ENCODE measurements at regions not wholly inside any gene's neighbourhood (a gene's known extent, or its start where the extent isn't known, plus 50 kb on each side); places are given as distances from the start of the nearest gene placed in this dataset.

GRCh38 chr2:122532072-122532344 is 776.6 kb downstream of the TSN start:
- peaks cover 3% of the 10 kb centered on the region for H3K4me1 ChIP-seq (ENCODE audit: control insufficient read depth, insufficient read depth, low read length)

DNA sequence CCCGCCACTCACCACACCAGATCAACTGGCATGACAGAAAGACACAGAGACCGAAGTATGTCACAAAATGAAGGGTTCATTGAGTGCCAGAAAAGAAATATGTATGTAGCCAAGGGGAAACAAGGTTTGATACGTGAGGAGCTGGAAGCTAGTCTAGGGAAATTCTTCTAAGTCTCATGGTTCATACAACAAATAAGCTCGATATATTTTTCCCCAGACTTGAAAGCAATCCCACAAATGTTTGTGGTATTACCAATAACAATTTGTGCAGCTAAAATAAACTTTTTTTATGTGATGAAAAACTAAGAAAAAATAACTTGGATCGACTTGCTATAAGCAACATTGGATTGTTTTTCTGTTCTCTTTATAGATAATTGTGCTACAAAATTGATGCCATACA is 777.0 kb downstream of the TSN start:
- Histone ChIP-seq H3K4me1 (ENCODE audit: control insufficient read depth, insufficient read depth, low read length) (peaks cover 3% of the 10 kb centered on the region), H3K4me3 (ENCODE audit: low read length) (no peak overlapping the region), H3K36me3 (ENCODE audit: control insufficient read depth, insufficient read depth, low read length) (no peaks in the 10 kb centered on the region), H3K9ac (ENCODE audit: low read length) (no peak overlapping the region), H3K27me3 (ENCODE audit: control insufficient read depth, insufficient read depth, low read length) (no peaks in the 10 kb centered on the region), H3K27ac (ENCODE audit: low read depth, low read length) (no peak overlapping the region)

More at GRCh38 chr2:122532072-122532344, 776.6 kb downstream of the TSN start:
- no peaks in the 10 kb centered on the region for H3K27me3 ChIP-seq (ENCODE audit: control insufficient read depth, insufficient read depth, low read length)
- H3K27ac ChIP-seq (ENCODE audit: low read depth, low read length), result no peak overlapping the region
- no peak overlapping the region for H3K9ac ChIP-seq (ENCODE audit: low read length)
- no peak overlapping the region for H3K4me3 ChIP-seq (ENCODE audit: low read length)
- no peaks in the 10 kb centered on the region for H3K36me3 ChIP-seq (ENCODE audit: control insufficient read depth, insufficient read depth, low read length)

- Histone ChIP-seq H3K9ac (ENCODE audit: low read length) (no peak overlapping the region), H3K27ac (ENCODE audit: low read depth, low read length) (no peak overlapping the region), H3K4me3 (ENCODE audit: low read length) (no peak overlapping the region), H3K36me3 (ENCODE audit: control insufficient read depth, insufficient read depth, low read length) (no peaks in the 10 kb centered on the region), H3K4me1 (ENCODE audit: control insufficient read depth, insufficient read depth, low read length) (peaks cover under 1% of the 10 kb centered on the region), H3K27me3 (ENCODE audit: control insufficient read depth, insufficient read depth, low read length) (no peaks in the 10 kb centered on the region)
These were observed 780.6 kb downstream of the TSN start for GRCh38 chr2:122535960-122536505.

DNA sequence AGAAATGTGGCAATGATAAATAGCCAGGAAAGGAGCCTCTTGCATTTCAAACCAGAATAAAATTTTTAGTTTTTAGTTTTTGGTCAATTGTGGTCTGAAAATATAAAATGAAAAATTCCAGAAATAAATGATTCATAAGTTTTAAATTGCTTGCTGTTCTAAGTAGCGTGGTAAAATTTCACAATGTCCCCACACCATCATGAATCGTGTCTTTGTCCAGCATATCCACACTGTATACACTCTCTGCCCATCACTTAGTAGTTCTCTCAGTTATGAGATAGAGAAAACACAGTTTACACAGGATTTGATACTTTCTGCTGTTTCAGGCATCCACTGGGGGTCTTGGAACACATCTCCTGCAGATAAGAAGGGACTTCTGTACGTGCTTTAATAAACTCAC is 783.9 kb downstream of the TSN start:
- H3K4me3 ChIP-seq (ENCODE audit: low read length), result no peak overlapping the region
- no peaks in the 10 kb centered on the region for H3K27me3 ChIP-seq (ENCODE audit: control insufficient read depth, insufficient read depth, low read length)
- H3K27ac ChIP-seq (ENCODE audit: low read depth, low read length), result no peak overlapping the region
- H3K4me1 ChIP-seq (ENCODE audit: control insufficient read depth, insufficient read depth, low read length), result no peaks in the 10 kb centered on the region
- no peak overlapping the region for H3K9ac ChIP-seq (ENCODE audit: low read length)
- no peaks in the 10 kb centered on the region for H3K36me3 ChIP-seq (ENCODE audit: control insufficient read depth, insufficient read depth, low read length)

- H3K4me3 ChIP-seq (ENCODE audit: low read length), result no peak overlapping the region
- H3K27ac ChIP-seq (ENCODE audit: low read depth, low read length), result no peak overlapping the region
- H3K9ac ChIP-seq (ENCODE audit: low read length), result no peak overlapping the region
- no peaks in the 10 kb centered on the region for H3K36me3 ChIP-seq (ENCODE audit: control insufficient read depth, insufficient read depth, low read length)
- H3K4me1 ChIP-seq (ENCODE audit: control insufficient read depth, insufficient read depth, low read length), result no peaks in the 10 kb centered on the region
- no peaks in the 10 kb centered on the region for H3K27me3 ChIP-seq (ENCODE audit: control insufficient read depth, insufficient read depth, low read length)
These were observed 784.5 kb downstream of the TSN start for GRCh38 chr2:122539920-122540319.

DNA sequence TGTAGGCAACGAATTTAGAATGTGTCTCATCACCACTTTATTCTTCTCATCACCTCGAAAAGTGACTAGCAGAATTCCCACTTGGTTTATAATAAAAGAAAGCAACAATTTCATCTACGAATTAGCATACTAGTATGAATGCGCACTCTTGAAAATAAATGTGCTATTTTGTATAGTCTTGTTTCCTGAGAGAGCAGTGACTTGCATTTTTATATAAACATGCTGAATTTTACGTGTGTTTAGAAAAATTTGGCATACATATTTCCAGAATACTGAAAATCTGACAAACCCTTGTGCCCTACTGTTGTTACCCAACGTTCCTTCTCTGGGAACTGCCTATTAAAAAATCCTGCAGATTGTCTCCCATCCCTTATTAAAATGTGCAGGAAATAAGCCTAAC is 786.8 kb downstream of the TSN start:
- Histone ChIP-seq H3K4me3 (ENCODE audit: low read length) (no peak overlapping the region), H3K27ac (ENCODE audit: low read depth, low read length) (no peak overlapping the region), H3K4me1 (ENCODE audit: control insufficient read depth, insufficient read depth, low read length) (no peaks in the 10 kb centered on the region), H3K36me3 (ENCODE audit: control insufficient read depth, insufficient read depth, low read length) (no peaks in the 10 kb centered on the region), H3K27me3 (ENCODE audit: control insufficient read depth, insufficient read depth, low read length) (no peaks in the 10 kb centered on the region), H3K9ac (ENCODE audit: low read length) (no peak overlapping the region)

DNA sequence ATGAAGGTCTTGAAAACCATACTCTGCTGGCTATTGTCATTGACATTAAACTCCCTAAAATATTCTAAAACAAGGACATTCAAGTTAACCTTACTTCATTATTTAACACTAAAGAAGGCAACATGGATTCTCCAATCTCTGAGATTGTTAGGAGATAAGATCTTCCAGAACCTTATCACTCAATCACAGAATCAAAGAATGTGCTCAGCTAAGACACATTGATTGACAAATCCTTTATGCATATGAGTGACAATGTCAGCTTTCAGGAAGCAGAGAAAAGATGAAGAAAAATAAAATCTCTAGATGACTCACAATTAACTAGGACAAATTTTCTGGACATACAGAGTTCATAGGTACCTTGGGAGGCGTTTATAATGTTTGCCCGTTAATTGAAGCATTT is 787.2 kb downstream of the TSN start:
- Histone ChIP-seq H3K4me1 (ENCODE audit: control insufficient read depth, insufficient read depth, low read length) (no peaks in the 10 kb centered on the region), H3K4me3 (ENCODE audit: low read length) (no peak overlapping the region), H3K27me3 (ENCODE audit: control insufficient read depth, insufficient read depth, low read length) (no peaks in the 10 kb centered on the region), H3K27ac (ENCODE audit: low read depth, low read length) (no peak overlapping the region), H3K9ac (ENCODE audit: low read length) (no peak overlapping the region), H3K36me3 (ENCODE audit: control insufficient read depth, insufficient read depth, low read length) (no peaks in the 10 kb centered on the region)

DNA sequence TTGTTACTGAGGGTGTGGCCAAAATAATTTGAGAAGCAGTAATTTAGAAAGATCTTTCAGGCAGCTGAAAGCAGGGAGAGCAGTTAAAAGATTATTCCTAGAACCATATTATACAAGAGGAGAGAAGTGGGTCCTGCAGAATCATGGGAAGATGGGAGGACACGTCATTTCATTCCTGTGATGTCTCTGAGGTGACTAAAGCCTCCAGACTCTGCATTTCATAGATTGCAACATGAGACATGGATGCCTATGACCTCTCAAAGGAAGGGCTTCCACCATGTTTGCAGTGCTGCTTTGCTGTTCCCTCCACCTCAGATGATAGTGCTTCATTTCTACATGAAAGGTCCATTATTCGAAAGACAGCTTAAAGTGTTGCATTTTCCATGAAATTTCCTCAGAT is 788.4 kb downstream of the TSN start:
- H3K27me3 ChIP-seq (ENCODE audit: control insufficient read depth, insufficient read depth, low read length), result no peaks in the 10 kb centered on the region
- no peaks in the 10 kb centered on the region for H3K4me1 ChIP-seq (ENCODE audit: control insufficient read depth, insufficient read depth, low read length)
- H3K27ac ChIP-seq (ENCODE audit: low read depth, low read length), result no peak overlapping the region
- H3K4me3 ChIP-seq (ENCODE audit: low read length), result no peak overlapping the region
- no peak overlapping the region for H3K9ac ChIP-seq (ENCODE audit: low read length)
- H3K36me3 ChIP-seq (ENCODE audit: control insufficient read depth, insufficient read depth, low read length), result no peaks in the 10 kb centered on the region

DNA sequence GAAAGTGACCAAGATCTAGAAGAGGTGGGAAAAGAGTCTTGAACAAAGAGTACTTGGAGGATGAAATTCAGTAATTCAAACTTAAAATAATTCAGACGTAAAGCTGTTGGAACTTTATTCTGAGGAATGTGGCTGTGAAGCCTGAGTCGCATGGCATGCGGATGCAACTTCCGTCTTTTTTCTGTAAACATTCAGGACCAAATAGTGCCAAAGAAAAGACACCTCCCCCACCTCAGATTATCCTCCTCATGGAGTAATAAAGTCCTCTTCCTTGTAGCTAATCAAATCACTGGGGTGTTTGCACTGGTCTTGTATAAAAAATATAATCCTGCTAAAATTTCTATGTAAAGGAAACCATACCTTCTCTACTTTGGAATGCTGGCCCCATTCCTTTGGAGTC is 790.4 kb downstream of the TSN start:
- no peaks in the 10 kb centered on the region for H3K4me1 ChIP-seq (ENCODE audit: control insufficient read depth, insufficient read depth, low read length)
- no peak overlapping the region for H3K9ac ChIP-seq (ENCODE audit: low read length)
- no peak overlapping the region for H3K4me3 ChIP-seq (ENCODE audit: low read length)
- H3K27ac ChIP-seq (ENCODE audit: low read depth, low read length), result no peak overlapping the region
- H3K27me3 ChIP-seq (ENCODE audit: control insufficient read depth, insufficient read depth, low read length), result no peaks in the 10 kb centered on the region
- H3K36me3 ChIP-seq (ENCODE audit: control insufficient read depth, insufficient read depth, low read length), result no peaks in the 10 kb centered on the region

GRCh38 chr2:122562775-122563174 is 807.3 kb downstream of the TSN start:
- no peak overlapping the region for H3K9ac ChIP-seq (ENCODE audit: low read length)
- no peak overlapping the region for H3K4me3 ChIP-seq (ENCODE audit: low read length)
- H3K36me3 ChIP-seq (ENCODE audit: control insufficient read depth, insufficient read depth, low read length), result no peaks in the 10 kb centered on the region
- H3K27me3 ChIP-seq (ENCODE audit: control insufficient read depth, insufficient read depth, low read length), result no peaks in the 10 kb centered on the region
- H3K4me1 ChIP-seq (ENCODE audit: control insufficient read depth, insufficient read depth, low read length), result no peaks in the 10 kb centered on the region
- no peak overlapping the region for H3K27ac ChIP-seq (ENCODE audit: low read depth, low read length)

DNA sequence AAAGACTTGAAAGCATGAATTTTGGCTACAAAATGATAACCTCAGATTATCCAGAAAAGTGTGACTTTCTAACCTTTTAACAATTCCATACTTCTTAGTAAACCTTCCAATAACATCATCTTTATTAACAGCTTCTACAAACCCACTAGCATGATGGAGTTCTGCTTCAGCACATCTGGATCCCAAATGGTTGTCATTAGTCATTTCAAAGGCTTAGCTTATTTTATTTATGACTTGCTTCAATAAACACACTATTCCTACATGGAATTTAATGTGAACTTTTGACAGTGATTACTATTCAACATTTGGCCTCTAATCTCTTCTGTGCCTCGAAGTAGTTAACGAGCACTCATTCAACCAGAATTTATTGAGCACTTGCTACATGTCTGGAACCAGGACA is 808.3 kb downstream of the TSN start:
- Histone ChIP-seq H3K36me3 (ENCODE audit: control insufficient read depth, insufficient read depth, low read length) (no peaks in the 10 kb centered on the region), H3K4me3 (ENCODE audit: low read length) (no peak overlapping the region), H3K9ac (ENCODE audit: low read length) (no peak overlapping the region), H3K27ac (ENCODE audit: low read depth, low read length) (no peak overlapping the region), H3K27me3 (ENCODE audit: control insufficient read depth, insufficient read depth, low read length) (no peaks in the 10 kb centered on the region), H3K4me1 (ENCODE audit: control insufficient read depth, insufficient read depth, low read length) (no peaks in the 10 kb centered on the region)

DNA sequence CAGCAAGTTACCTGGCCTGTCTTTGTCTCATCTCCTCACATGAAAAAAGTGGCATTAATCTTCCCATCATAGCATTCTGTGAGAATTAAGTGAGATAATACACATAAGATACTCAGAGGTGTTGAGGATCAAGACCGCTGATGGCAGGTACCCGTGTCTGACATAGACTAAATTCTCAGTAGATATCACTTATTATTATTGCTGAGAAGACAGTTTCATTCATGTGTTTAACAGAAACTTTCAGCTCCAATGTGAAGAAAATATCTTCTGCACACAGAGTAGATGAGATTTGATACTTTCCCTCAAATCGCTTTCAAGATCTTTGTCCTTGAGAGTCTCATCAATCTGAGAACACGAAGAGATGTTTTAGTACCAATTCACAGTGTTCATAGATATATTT is 809.4 kb downstream of the TSN start:
- Histone ChIP-seq H3K4me1 (ENCODE audit: control insufficient read depth, insufficient read depth, low read length) (no peaks in the 10 kb centered on the region), H3K4me3 (ENCODE audit: low read length) (no peak overlapping the region), H3K27me3 (ENCODE audit: control insufficient read depth, insufficient read depth, low read length) (no peaks in the 10 kb centered on the region), H3K27ac (ENCODE audit: low read depth, low read length) (no peak overlapping the region), H3K36me3 (ENCODE audit: control insufficient read depth, insufficient read depth, low read length) (no peaks in the 10 kb centered on the region), H3K9ac (ENCODE audit: low read length) (no peak overlapping the region)

DNA sequence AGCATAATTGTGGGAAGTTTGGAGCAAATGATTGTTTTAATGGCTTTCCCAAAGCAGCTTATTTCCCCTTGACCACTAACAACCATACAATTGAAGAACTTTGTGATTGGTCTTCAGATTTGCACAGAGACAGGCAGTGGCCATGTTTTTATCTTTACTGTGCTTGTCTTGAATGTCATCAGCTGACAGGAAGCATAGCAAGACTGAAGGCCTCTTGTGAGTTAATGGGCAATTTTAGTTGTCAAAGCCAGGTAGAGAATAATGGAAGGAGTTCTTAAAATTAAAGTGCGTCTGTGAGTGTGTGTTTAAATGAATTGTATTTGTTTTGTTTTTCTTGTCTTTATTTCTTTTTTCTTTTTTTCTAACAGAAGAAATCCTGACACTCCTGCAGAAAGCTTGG is 809.9 kb downstream of the TSN start:
- no peak overlapping the region for H3K4me3 ChIP-seq (ENCODE audit: low read length)
- no peak overlapping the region for H3K27ac ChIP-seq (ENCODE audit: low read depth, low read length)
- no peak overlapping the region for H3K9ac ChIP-seq (ENCODE audit: low read length)
- no peaks in the 10 kb centered on the region for H3K27me3 ChIP-seq (ENCODE audit: control insufficient read depth, insufficient read depth, low read length)
- no peaks in the 10 kb centered on the region for H3K4me1 ChIP-seq (ENCODE audit: control insufficient read depth, insufficient read depth, low read length)
- no peaks in the 10 kb centered on the region for H3K36me3 ChIP-seq (ENCODE audit: control insufficient read depth, insufficient read depth, low read length)

DNA sequence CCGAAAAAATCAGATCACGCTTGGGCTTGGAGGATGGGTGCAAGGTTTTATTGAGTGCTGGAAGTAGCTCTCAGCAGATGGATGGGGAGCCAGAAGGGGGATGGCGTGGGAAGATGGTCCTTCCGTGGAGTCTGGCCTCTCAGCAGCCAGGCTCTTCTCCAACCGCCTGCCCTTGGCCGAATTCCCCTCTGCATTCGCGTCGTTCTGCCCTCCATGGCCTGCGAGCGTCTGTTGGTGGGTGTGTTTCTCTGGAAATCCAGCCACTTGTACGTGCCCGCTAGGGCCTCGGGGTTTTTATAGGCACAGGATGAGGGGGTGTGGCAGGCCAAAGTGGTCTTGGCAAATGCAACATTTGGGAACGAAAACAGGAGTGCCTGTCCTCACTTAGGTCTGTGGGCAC is 815.2 kb downstream of the TSN start:
- H3K27me3 ChIP-seq (ENCODE audit: control insufficient read depth, insufficient read depth, low read length), result no peaks in the 10 kb centered on the region
- H3K36me3 ChIP-seq (ENCODE audit: control insufficient read depth, insufficient read depth, low read length), result no peaks in the 10 kb centered on the region
- no peak overlapping the region for H3K27ac ChIP-seq (ENCODE audit: low read depth, low read length)
- no peak overlapping the region for H3K9ac ChIP-seq (ENCODE audit: low read length)
- no peak overlapping the region for H3K4me3 ChIP-seq (ENCODE audit: low read length)
- no peaks in the 10 kb centered on the region for H3K4me1 ChIP-seq (ENCODE audit: control insufficient read depth, insufficient read depth, low read length)

All from rectal smooth muscle tissue (tissue), 1 donor.